GM18870 (cell line): ENCODE measurements at regions not wholly inside any gene's neighbourhood (a gene's known extent, or its start where the extent isn't known, plus 50 kb on each side); places are given as distances from the start of the nearest gene placed in this dataset.
"Not testable (repeated sequence)": the region's sequence is repeated elsewhere in the genome, so short reads cannot be mapped to it uniquely, and the experiment has no call there.

Source experiments
- ATAC-seq: cut with Tn5 transposase; IDR thresholded peaks from one replicate; pipeline ENCODE4 v1.9.1; 2021; ENCODE audit warnings: moderate library complexity; ENCODE audit not compliant: unreplicated experiment

DNA sequence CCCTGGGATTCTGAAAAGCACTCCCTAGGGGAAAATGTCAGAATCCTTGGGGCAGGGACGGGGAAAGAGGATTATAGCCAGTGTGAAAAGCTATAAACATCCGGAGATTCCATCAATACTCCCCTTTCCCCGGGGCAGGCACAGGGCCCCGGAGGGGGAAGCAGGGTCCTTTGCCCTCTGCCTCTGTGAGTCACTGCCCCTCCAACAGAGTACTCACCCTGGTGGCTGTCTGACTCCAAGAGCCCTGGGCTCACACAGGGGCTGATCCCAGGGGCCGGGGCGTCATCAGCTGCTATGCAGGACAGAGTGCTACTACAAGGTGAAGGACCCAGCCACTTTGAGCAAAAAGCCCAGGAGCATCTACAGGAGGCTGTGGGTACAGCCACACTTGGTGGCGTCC lies 133.0 kb upstream of the PRR20G start:
- ATAC-seq, result no peak

DNA sequence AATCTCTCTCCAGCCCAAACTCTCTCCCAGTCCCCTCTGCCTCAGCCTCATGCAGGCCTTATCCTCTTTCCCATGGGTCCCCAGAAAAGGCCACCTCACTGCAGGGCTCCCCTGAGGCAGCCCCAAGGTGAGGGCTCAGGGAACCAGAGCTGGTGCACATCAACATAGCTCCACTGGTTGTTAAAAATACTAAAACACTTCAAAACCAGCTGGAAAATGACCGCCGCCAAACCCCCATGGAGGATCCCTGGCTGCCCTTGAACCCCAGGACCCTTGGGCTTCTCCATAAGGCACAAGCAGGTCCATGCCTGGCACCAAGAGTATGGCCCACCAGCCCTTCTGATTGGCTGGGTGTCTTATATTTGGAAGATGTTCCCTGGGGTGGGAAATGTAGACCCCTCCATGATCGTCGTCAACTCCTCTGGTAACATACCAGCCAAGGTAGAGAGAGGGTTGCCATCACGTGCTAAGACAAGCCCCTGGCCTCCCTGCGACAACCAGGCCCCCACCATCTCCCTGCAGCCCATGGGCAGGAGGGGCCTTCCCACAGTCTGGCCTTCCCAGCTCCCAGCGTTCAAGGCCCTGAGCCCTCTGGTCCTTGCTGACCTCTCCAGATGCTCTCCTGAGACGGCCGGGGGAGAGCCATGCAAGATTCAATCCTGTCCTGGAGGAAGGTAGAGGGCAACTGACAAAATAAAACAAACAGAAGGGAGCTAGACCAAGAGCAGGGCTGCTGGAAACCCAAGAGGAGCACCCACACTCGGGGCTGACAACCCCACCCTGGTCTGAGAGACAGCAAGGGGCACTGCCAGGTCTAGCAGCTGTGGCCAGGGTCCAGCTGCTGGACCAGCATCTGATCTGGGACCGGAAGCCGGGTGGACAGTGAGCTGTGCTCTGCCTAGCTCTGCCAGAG lies 132.1 kb upstream of the PRR20G start:
- ATAC-seq, result no peak

DNA sequence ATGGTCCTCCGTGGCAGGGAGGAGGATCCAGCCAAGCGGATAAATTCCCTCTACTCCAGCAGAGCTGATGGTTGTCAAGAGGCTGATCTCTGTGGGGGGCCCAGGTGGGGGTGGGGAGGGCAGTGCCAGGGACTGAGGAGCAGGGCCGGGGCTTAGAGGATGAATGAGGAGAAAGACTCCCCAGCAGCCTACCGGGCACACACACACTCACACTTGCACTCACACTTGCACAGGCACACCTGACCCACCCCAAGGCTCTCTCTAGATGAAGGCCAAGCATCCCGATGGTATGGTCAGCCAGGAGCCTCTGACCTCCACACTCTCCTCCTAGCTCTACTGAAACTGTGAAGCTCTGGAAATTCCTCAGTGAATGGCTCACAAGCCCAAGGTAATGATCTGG lies 131.3 kb upstream of the PRR20G start:
- ATAC-seq, result no peak

DNA sequence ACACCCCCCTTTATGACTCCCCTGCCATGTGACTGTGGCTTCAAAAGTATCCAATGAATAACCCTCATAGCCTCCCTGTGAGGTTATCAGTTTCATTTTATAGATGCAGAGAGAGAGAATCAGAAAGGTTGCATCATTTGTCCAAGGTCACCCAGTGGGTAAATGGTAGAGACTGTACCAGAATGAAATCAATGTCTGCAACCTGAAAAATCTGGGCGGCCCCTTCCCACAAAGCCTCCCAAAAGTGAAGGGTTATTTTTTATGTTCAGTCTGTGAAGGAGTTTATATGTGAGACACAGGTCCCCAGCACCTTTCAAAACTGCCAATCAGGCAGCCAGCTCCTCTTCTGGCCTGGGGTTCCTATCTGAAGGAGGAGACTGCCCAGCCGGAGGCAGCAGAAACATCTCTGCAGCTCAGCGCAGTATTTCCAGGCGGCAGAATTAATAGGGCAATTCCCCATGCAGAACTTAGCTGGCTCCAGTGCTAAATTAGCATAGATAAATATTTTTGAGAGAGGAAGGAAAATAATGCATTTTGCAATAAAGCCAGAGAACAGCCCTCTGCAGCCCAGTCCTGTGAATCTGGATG lies 130.8 kb upstream of the PRR20G start:
- no peak for ATAC-seq

DNA sequence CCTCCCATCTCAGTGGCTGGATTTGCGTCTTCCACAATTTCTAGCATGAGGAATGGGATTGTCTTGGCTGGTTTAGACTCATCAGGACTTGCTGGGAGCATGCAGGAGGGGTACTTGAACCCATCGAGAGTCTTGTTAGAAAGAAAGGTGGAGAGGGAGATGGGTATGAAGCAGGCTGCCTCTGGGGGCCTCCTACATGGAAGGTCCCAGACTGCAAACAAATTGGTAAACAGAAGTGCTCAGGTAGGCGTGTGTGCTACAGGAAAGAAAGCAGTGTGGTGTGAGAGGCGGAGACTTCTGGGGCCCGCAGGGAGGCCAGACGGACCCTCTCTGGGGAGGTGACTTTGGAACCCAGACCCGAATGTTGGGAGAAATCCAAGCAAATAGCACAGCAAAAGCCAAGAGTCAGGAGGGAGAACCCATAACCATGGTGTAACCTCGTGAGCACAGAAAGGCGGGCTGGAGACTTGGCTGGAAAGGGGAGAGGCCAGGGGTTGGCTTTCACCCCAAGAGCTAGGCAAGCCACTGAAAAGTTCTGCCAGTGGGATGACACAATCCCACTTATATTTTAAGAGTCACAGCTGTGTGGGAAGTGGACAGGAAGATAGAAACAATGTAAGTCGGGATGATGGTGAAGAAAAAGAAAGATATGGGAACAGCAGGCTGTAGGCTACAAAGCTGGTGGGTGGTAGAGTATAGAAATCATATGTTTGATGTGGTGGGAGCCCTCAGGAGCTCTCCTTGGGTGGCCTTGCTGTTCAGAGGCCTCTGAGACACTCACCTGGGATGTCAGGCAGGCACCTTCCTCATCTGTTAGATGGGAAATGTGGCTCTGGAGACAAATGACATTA lies 130.1 kb upstream of the PRR20G start:
- no peak for ATAC-seq

DNA sequence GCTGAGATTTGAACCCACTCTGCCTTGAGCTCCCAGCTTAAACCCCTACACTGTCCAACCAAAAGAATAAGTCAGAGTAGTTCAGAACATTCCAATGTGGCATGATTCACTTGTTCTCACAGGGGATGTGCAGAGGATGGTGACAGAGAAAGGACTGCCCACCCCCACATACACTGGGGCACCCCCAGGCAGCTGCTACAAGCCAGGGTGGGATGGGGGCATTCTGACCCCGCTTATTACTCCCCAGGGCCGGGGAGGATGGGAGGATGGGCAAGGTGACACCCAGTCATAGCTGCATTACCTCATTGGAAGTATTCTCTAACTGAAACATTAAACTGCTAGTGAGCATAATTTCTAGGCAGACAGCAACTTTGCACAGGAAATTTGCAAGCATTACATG lies 126.0 kb upstream of the PRR20G start:
- no peak for ATAC-seq

DNA sequence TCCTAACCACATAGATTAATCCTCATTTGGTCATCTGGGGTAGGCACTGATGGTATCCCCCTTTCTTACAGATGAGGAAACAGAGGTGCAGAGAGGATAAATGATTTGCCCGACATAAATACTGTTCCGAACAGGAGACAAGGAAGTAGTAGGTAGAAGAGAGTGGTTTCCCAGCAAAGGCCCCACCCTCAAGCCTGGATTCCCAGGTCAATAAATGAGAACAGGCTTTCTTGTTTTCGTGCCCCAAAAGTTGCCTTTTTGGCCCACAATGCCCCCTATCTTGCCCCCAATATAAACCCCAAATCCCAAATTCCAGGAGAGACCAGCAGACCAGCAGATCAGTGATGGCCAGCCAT lies 125.5 kb upstream of the PRR20G start:
- ATAC-seq, result no peak

DNA sequence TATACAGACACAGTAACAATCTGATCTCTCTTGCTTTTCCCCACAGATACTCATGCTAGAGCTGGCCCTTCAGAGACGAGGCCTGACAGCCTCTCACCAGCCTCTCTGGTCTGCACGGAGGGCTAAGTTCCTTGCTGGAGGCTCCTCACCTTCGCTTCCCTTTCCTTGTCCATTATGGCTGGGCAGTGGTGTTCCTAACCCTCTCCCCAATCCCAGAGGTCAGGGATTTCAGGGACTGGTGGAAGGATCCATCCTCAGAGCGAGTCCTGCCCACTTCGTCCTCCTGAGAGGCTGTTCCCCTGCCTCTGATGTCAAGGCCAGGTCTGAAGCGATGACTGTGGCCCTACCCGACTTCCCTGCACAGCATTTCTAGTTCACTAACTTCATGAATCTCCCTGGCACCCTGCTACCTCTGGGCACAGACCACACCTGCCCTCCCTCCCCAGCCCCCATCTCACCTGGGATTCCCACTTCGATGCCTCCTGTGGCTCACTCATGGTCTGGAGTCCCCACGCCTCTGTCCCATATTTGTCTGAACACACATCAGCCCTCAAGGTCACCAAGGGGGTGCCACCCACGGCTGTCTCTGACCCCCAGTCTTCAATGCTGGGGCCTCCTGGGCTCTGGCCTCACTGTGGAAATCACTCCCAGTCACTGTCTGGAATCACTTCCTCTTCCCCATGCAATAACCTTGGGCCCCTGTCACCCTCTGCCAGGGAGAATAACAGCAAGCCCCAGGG lies 124.9 kb upstream of the PRR20G start:
- no peak for ATAC-seq

DNA sequence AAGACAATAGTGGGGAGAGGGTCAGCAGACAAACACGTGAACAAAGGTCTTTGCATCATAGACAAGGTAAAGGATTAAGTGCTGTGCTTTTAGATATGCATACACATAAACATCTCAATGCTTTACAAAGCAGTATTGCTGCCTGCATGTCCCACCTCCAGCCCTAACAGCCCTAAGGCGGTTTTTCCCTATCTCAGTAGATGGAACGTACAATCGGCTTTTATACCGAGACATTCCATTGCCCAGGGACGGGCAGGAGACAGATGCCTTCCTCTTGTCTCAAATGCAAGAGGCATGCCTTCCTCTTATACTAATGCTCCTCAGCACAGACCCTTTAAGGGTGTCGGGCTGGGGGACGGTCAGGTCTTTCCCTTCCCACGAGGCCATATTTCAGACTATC lies 124.0 kb upstream of the PRR20G start:
- ATAC-seq, result not testable (repeated sequence)

DNA sequence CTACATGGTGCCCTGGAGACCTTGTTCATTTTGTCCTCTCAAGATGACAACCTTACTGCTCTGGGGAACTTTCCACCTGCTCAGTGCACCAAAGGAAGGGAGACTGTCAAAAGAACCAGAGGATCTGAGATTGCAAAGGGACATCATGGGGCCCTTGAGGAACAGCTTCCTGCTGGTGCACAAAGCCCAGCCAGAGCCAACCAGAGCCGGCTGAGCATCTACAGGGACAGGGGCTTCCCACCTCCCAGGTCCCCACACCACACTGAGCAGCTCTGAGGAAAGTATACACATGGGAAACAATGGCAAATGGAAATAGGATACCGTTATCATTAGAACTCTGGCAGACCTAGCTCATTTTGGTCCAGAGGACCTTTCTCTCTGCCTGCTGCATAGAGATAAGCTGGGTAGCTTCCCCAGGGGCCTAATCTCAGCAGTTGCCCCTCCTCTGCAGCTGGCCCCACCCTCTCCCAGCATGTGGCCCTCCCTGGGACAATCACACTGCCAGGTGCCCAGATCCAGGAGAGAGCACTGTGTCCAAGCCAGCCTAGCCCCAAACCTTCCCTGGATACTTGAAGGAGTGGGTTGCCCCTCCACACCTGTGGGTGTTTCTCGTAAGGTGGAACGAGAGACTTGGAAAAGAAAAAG lies 123.4 kb upstream of the PRR20G start:
- ATAC-seq, result no peak

DNA sequence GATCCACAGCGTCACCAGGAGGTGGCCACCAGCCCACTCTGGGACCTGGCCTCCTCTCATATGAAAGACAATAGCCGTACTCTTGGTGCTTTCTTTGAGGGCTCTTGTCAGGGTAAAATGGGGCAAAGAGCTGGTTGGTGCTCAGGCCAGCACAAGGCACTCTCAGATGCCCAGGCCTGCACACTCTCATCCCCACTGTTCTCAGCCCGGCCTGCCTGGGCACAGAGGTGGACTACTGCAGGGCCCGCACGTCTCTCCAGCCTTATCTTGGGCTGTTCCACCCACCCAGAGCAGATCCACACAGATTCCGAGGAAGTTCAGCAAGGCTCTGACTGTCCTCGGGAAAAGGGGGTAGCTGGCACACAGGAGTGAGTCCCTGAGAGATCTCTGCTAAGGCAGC lies 122.8 kb upstream of the PRR20G start:
- no peak for ATAC-seq

DNA sequence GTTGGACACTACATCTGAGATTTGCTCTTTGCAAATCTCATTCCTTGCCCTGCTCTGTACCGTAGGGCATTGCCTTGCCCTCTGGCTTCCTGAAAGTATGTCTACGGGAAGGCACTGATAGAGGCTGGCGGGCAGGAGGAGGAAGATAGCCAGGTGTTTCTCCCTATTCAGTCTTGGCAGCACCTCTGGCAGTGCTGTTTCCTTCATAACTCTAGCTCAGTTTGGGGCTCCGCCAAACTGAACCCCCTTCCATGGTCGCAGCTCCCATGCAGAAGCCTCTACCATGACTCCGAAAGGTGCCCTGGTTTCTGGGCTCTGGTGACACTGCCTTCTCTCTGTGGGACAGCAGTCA lies 122.3 kb upstream of the PRR20G start:
- ATAC-seq, result no peak

DNA sequence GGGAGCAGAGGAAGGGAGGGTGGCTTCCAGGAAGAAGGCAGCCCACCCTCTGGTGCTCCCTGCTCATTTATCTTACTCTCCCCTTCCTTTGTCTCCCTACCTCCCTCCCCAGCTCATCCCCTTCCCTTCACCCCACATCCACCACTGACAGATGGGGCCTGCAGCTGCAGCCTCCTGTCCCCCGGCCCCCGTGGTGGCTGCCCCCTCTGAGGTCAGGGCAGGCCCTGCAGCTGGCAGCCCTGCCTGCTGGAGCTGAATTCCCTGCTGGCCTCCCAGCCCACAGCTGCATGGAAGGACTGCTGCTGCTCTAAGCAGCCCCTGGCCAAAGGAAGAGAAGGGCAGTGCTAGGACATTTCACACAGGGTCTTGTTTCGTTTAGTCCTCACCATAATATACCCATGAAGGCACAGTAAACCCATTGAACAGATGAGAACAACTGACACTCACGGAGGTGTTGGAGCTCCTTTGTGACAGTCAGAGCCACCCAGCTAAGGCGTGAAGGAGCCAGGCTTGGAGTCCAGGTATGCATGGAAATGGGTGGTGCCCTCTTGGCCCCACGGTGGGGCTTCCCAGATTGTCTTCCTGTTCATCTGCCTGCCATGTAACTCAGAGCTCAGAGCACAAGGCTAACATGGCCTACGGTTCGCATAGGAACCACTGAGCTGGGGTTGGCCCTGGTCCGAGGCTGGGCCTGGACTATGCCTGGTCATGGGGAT lies 121.7 kb upstream of the PRR20G start:
- ATAC-seq, result no peak

DNA sequence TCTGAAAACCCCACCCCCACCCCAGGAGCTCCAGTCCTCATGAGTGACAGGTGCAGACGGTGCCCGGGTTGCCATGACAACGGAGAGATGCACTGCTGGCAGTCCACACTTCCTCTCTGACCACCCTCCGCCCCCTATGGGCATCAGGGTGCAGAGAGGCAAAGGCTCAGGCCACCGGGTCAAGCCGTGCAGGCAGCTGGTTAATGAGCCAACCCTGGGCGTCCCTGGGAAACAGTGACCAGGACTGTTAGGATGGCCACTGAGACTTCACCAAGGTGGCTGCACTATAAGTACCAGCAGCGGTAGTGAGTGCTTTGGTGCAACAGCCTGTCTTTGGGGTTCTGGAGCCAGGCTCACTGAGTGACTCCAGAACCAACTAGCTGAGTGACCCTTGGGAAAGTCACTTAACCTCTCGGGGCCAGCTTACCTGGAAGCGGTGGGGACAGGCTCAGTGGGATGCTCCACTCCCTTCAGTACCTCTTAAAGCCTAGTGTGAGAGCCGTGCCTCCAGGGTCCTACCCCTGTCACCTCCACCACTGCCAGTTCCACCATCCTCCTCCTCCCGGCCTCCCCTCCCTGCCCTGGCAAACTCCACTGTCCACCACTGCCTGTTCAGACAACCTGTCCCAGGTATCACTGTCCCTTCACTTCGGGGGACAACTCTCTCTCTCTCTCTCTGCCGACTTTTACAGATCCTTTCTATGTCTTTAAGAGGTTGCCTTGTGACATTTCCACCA lies 121.0 kb upstream of the PRR20G start:
- ATAC-seq, result no peak

DNA sequence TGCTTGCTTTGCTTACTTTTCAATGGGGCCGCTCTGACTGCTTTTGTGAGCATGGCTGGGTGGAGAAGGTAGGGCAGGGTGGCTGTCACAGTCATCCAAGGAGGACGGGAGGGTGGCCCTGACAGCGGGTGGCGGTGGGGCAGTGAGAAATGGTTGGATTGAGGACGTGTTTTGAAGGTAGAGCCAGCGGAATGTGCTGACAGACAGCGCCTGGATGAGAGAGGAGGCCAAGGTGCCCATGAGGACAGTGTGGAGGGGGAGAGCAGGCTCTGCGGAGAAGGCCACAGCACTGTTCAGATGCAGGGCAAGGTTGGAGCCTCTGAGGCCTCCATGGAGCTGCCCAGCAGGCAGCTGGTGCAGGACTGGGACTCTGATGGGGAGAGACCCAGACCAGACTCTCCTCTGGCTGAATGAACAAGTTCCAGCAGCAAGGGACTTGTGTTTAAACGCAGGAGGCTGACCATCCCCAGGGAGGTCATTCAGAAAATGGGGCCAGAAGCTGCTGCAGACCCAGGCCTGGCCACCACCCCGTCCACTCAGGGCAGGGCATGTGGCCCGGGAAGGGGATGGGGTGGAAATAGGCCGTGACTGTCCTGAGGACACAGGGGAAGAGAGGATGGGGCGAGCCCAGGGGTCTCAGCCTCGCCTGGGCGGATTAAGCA lies 120.3 kb upstream of the PRR20G start:
- ATAC-seq, result no peak

DNA sequence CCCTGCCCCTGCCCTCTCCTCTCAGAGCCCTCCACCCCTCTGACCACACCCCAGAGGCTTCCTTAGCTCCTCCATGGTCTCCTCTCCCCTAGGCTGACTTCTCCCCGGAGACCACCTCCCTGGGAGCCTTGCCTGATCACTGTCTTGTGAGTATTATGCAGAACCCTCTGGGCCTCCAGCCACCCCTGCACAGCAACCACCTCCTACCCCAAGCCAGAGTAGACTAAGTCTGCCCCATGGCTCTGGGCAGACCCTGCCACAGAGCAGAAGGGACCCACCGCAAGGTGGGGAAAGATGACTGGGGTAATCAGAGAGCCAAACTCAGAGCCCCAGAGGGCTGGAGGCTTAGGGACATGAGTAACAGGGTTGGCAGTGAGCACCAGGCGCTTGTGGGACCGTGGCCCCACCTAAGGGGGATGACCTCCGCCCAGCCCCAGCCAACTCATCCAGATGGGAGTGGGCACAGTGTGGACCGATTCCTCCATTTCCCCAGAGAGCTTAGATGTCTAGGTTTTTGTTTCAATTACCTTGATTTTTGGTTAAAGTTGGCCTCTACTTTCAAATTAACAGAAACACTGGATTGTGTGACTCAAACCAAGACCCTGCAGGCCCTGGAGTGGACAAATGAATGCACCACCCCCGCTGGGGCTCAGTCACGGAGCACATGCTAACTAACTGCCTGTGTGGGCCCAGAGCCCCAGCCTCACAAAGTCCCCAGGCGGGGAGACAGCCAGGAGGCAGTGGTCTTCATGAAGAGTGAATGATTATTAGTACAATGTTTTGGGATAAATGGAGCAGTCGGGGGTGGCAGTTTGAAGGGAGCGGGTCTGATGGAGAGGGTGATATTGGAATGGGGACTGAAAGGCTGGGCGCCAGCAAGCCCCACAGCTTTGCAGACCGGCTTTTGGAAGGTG lies 119.4 kb upstream of the PRR20G start:
- no peak for ATAC-seq

DNA sequence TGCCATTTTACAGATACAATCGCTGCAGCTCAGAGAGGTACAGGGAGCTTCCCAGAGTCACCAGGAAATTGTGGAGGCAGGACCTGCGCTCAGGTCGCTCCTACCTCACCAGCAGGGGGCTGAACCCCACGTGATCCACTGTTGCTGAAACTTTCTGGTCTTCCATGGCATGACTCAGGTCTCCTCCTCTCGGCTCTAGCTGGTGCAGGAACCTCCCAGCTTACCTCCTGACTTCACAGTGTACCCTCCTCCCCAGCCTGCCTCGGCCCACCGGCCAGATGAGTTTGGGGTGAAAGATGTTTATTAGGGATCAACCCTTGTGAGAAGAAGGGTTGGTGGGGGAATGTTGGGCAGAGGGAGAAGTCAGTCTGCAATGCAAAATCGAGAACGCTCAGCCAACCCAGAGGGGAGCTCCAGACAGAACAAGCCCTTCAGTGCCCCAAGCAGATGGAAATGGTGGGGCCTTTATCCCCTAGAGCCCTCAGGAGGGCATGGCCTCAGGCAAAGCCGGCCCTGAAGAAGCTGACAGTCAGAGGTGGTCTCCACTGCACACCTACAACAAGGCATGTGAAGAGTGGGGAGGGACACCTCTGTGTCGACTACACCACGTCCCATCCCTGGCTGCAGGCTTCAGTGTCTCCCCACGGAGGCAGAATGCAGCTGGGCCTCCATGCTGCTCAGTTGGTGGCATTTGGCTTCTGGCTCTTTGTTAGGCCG lies 118.6 kb upstream of the PRR20G start:
- no peak for ATAC-seq
